GM12872 (cell line): ENCODE measurements at regions not wholly inside any gene's neighbourhood (a gene's known extent, or its start where the extent isn't known, plus 50 kb on each side); places are given as distances from the start of the nearest gene placed in this dataset.

Experiments used
- CTCF ChIP-seq: IDR thresholded peaks from 3 replicates; pipeline ENCODE4 v1.5.1; 2011; ENCODE audit warnings: low read depth, mild to moderate bottlenecking, low read length, moderate library complexity; ENCODE audit not compliant: insufficient read depth

GRCh38 chr9:22954964-22955363 lies 508.3 kb downstream of the DMRTA1 start:
- no peak for TF ChIP-seq CTCF

GRCh38 chr9:22969350-22969979 lies 522.8 kb downstream of the DMRTA1 start:
- TF ChIP-seq CTCF, result no peak

- TF ChIP-seq CTCF, result no peak
These were observed 523.9 kb downstream of the DMRTA1 start for GRCh38 chr9:22970434-22970975.

- TF ChIP-seq CTCF, result no peak
These were observed 529.3 kb downstream of the DMRTA1 start for GRCh38 chr9:22975951-22976350.

- no peak for TF ChIP-seq CTCF
These were observed 529.8 kb downstream of the DMRTA1 start for GRCh38 chr9:22976454-22976853.

- TF ChIP-seq CTCF, result no peak
These were observed 539.9 kb downstream of the DMRTA1 start for GRCh38 chr9:22986556-22986955.

- no peak for TF ChIP-seq CTCF
These were observed 543.7 kb downstream of the DMRTA1 start for GRCh38 chr9:22990349-22990748.
